ENCODE measurements at regions not wholly inside any gene's neighbourhood (a gene's known extent, or its start where the extent isn't known, plus 50 kb on each side); places are given as distances from the start of the nearest gene placed in this dataset.
"Not testable (repeated sequence)": the region's sequence is repeated elsewhere in the genome, so short reads cannot be mapped to it uniquely, and the experiment has no call there.

DNA sequence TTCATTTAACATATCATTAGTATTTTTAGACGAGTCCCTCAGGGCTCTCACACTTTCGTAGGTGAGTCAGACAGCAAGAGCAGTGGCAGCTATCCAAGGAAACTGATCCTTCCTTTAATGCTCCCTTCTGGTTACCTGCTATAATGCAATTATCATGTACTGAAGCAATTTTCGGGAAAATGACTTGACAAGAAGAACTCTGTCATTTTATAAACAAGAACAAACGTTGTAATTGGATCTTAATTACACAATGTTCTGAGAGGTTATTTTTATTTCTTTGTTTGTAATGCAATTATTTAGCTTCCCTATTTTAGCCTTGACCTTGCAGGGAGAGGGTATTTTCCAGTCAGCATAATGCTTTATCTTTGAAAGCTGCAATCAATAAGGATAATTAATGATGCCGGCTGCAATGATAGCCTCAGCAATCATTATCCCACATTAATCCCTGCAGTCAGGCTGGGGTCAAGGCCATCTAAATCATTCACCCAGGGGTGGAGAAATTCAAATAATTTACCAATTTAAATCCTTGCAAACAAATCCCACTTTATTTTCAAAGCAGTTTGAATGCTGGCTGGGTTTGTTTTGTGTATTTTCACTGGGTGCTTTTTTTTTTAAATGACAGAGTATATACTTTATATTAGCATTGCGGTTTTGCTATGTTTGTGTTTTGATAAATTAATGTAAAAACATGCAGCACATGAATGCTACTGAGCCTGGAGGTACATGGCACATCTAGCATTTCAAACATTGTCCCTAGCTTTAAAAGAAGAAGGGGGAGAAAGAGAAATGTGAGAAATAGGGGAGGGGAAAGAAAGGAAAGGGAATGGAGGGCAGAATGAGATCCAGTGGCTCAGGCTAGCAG lies 249.9 kb downstream of the SHOX2 start:
- no peak for DNase-seq

DNA sequence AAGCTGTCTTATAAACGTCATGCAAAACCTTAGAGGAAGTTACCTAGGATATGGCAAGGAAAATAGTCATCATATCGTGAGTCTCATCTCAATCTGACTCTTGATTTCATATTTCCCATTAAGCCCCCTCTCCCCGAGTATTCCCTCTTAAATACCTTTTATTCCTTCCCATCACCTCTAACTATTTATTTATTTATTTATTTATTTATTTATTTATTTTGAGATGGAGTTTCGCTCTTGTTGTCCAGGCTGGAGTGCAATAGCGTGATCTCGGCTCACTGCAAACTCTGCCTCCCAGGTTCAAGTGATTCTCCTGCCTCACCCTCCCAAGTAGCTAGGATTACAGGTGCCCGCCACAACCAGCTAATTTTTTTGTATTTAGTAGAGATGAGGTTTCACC lies 260.4 kb downstream of the SHOX2 start:
- DNase-seq: not testable (repeated sequence)

DNA sequence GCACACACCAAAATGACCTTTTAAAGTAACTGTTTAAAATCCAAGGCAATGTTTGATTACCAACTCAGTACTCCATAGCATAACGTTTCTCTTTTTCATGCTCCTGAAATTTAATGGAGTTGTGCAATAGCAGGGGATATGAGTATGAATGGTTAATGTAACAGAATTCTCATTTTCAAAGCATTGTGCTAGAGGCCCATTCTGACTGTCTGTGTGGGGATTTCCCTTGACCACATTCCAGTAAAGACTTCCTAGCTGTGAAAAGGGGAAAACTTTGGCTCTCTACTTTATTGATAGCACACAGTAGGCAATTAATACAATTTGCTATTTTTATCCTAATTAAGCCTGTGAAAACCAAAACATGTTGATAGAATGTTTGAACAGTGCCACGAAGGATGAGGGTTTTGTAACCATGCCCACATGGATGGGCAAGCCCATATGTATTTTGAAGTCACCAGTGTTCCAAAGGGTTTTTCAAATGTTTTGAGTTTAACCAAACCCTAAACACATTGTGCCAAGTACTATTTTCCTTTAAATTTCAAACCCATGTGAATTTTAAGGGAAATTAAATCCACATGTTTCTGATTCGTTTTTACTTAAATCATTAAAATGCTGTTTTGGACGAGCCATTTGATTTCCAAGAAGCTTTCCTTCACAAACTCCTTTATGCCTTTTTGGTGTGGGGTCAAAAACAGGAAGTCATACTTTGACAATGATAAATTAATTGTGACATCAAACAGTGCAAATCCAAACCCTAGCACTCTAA lies 261.2 kb downstream of the SHOX2 start:
- DNase-seq: no peak

DNA sequence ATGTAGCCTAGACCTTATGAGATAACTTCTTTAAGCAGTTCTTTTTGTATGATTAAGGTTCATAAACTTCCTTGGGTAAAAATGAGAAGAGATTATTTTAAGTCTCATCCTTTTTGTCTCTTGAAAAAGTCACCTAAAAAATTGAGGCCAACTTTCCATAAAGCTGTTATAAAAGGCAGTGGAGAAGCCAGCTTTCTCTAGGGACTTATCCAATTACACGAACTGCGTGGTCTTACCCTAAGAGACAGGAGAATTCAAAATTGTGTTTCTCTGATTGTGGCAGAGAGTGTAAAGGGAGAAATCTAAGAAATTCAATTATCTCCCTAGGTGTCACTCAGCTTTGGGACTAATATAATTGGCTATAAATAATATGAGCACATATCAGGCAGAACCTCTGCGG lies 262.0 kb downstream of the SHOX2 start:
- no peak for DNase-seq

DNA sequence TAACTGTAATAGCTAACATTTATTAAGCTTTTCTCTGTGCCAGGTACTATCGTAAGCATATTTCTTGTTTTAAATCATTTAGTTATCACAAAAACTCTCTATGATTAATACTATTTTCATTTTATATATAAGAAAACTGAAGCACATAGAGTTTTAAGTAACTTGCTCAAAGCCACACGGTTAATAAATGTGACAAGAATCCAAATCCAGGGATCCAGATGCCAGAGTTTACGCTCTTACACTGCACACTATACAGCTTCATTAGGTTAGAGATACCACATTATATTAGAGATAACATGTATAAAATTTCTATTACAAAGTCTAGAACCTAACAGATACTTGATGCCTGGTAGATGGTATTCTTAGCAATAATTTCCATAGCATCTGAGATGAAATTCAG lies 265.2 kb downstream of the SHOX2 start:
- DNase-seq: no peak

DNA sequence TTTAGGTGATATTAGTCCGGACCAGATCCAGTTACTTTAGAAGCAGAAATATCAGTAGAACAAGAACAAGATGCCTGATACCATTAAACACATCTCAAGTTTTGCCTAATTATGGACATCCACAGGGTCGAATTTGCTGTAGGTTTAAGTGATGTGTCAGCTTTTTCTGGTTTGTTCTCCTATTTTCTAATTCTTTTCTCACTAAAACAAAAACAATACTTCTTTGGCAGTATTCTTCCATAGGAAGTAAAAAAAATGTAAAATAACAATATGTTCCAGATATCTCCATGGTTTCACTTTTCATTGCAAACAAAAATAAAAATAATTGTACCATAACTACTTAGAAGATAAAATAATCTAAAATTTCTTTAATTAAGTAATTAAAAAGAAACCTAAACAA lies 265.7 kb downstream of the SHOX2 start:
- no peak for DNase-seq

DNA sequence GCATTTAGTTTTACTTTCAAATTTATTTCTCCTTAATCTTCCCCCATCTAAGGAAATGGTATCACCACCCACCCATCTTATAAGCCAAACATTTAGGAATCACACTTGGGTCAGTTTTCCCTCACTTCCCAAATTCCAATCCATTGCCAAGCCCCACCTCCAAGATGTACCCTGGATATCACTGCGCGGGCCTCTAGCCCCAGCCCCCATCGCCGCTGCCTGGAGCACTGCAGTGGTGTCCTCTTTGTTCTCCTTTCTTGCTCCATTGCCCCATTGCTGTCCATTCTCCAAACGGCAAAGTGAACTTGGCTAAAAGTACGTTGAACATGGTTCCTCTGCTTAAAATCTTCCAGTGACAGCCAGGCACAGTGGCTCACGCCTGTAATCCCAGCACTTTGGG lies 267.8 kb downstream of the SHOX2 start:
- DNase-seq: no peak

DNA sequence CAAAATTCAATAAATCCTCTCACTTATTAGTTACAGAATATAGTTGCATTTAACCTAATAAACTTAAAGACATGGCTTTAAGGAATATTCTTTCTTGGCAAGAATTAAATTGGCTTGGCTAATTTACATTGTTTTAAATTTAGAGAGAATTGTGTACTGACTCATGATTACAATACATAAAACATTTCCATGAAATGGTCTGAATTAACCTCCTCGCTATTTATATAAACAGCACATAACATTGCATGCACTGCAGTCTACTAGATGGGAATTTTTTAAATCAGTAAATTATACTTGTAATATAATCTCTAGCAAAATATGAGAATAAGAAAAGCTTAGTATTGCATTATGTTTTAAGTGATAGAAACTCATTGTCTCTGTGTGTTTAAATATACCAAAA lies 268.9 kb downstream of the SHOX2 start:
- DNase-seq: no peak

DNA sequence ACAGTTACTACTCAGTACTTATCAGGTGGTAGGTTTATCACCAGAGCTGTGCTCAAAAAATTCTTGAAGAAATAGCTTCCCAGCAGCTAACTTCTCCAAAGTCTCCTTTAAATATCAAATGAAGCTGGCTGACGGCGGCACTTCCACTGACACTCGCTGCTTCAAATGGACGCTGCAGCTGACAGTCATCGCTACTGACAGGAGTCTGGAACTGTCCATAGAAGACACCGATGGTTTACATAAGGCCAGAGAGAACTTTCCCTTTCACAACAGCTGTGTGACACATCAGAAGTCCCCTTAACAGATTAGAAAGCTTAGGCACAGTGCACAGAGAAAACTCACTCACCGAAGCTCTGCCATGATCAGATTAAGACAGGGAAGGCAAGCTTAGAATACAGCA lies 270.2 kb downstream of the SHOX2 start:
- DNase-seq: no peak

DNA sequence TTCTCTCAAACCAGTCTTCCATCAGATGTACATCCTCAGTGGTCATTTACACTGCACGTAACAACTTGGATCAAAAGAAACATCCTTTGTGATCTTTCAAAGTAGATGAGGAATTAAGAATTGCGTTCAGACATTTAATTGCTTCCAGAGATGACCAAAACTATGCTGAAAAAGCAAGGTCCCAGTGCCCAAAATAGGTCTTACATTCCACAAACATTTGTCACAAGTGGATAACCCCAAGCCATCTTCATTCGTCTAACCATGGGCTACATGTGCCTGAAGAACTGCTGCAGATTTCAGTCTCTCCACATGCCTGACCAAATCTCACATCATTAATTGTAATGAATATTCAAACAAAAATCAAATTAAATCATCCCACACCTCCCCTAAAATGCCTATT lies 273.6 kb downstream of the SHOX2 start:
- DNase-seq: no peak

DNA sequence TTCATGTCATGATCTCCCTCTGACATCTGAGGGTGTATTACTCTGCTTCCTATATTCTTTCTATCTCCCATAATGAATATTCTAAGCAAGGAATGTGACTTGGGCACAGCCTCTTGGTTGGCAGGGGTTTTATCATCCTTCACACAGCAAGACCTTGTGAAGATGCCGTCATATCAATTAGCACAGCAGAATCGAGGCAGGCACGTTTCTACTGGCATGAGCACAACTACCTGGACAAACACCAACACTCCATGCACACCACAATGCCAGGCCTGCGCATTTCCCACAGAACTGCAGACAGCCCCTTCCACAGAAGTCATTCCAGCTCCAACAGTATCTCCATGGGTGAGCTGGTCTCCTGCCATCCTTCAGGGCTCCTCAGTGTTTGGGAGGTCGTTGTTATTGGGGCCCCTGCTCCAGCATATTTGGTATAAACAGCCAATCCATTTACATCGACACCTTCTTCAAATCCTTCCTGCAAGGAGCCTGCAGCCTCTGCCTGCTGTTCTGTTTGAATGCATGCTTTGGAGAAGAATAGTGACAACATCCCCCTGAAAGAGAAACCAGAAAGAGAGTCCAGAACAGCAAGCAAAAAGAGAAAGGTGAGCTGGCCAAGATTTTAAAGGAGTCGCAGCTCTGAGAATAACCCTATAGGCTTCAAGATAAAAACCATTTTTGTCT lies 275.5 kb downstream of the SHOX2 start:
- no peak for DNase-seq

DNA sequence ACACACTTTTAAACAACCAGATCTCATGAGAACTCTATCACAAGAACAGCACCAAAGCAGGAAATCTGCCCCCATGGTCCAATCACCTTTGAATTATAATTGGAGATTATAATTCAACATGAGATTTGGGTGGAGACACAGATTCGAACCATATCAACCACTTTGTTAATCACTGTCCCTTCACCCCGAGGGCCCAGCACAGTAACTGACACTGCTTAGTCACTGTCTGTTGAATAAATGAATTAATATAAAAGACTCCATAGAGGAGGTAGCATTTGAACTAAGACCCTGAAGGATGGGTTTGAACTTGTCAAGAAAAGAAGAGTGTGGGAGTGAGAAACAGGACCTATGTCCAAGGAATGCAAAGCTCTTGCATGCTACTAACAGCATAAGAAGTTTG lies 276.4 kb downstream of the SHOX2 start:
- no peak for DNase-seq

DNA sequence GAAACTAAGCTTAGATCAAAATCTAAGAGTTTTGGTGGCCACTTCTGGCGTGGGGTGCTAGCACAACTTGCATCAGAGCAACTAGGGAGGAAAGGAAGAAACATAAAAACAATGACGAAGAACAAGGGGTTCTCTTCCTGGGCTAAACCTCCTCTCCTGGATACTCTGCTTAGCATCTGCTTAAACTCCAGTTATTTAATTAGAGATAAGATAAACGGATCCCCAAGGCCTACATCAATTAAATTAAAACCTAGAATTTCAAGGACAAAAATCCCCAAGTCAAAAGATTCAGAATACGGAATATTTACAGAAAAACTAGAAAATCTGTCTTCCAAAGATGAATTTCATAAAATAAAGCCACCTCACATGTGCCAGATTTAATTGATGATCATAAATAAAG lies 281.9 kb downstream of the SHOX2 start:
- no peak for DNase-seq

DNA sequence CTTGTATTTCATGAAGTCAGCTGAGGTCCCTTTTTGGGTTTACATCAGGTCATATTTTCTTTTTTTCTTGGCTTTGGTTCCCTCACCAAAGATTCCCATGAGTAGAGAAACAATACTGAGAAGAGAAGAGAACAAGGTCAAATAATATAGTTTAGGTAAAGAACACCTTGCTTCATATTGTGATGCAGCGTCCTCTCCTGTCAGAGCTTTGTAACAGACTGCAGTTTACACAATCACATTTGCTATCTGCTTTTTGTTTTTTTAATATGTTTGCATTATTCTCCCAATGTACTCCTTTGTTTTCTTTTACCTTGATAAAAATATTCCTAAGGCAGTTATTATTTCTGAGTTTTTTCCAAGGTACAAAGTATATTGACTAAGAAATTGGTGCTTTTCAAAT lies 283.2 kb downstream of the SHOX2 start:
- DNase-seq: no peak

DNA sequence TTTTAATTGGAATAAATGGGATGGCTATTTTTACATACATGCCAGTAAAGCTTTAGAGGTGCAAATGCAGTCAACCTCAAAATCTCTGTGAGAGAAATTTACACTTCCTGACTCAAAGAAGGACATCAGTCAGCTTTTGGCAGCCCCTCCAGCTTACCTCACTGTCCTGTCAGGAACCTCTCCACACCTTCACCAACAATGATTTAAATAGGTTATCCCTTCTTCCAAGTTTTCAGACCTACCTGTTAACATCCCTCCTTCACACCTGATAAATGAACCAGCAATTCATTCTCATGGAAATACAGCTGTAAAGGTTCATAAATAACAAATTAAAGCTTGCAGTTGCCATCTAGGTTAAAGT lies 286.1 kb downstream of the SHOX2 start:
- DNase-seq: no peak

DNA sequence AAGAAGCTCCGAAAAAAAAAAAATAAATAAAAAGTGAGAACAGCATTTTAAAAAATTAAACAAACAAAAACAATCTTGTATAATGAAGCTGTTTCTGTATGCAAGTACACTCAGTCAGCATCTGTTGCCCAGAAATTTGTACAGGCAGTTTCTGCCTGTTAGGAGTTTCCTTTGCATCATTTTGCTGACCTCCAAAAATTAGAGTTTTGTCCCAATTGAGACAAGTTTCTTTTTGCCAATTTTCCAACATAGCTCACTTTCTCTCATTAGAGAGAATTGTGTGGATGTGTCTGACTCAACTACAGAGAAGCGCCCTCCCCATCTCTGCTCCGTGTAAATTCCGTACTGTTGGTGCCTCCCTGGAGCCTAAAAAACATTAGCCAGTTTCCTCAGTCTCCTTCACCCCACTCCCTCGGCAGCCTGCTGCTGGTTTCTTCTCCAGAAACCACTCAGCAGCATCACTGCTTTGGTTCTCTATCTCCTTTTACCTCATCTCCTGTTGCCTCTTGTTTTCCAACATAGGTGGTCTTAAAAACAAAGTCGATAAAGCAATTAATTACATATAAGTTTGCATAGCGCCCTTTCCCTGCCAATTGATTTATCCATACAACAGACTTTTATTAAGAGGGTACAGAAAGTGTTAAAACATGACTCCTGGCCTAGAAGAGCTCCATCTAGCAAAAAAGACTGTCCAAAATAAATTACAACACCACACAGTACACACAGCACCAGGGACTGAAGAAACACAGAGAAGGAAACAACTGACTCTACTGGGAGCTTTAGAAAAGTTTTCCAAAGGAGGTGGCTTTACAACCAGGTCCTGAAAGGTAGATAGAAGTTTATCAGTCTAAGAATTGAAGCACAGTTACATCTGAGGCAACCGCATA lies 286.7 kb downstream of the SHOX2 start:
- DNase-seq: no peak

DNA sequence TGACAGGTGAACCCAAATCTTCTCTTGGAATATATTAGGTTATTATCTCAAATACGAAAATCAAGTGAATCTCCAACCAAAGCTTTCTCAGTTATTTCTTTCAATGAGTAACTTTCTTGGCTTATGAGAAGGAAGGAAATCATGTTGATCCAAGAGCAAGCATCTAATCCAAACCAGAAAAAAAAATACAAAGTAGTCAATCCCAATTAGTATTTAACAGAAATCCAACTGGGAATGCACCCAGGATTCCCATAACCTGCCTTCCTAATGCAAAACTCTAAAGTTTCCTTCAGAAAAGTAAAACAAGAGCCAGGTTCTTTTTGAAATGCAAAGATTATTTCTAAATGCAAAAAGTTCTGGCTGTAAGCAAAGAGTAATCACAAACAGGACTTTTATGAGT lies 289.3 kb downstream of the SHOX2 start:
- no peak for DNase-seq

DNA sequence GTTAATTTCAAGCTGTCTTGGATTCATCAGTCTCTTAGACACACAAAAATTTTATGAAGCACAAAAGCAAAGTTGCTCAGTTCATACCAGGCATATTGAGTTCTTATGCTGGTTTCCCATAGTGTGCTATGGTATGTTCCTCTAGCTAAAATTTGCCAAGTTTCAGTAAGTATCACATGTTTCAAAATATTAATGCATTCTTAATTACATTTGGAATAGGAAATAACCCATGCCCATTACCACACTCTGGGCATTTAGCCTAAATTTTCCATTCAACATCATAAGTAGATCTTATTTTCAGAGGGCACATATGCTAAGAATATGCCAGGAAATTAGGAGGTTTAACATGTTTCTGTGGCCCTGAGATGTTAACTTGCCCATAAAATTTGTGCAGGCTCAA lies 289.9 kb downstream of the SHOX2 start:
- DNase-seq: no peak

DNA sequence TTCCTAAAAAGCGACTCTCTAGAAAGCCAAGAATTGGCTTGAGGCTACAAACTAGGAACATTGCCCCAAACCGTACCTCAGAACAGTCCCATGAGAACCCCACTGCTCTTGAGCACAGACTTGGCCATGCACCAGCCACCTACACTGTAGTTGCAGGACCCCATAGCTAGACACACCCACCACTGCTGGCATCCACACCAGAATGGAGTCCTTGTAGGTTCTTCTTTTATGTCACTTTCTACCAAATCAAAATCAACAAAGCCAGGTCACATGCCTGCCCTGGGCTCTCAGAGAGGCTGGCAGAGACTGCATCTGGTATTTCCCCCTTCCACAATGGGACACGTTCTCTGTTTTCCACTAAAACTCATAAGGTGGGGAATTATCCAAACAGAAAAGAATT lies 290.5 kb downstream of the SHOX2 start:
- no peak for DNase-seq

DNA sequence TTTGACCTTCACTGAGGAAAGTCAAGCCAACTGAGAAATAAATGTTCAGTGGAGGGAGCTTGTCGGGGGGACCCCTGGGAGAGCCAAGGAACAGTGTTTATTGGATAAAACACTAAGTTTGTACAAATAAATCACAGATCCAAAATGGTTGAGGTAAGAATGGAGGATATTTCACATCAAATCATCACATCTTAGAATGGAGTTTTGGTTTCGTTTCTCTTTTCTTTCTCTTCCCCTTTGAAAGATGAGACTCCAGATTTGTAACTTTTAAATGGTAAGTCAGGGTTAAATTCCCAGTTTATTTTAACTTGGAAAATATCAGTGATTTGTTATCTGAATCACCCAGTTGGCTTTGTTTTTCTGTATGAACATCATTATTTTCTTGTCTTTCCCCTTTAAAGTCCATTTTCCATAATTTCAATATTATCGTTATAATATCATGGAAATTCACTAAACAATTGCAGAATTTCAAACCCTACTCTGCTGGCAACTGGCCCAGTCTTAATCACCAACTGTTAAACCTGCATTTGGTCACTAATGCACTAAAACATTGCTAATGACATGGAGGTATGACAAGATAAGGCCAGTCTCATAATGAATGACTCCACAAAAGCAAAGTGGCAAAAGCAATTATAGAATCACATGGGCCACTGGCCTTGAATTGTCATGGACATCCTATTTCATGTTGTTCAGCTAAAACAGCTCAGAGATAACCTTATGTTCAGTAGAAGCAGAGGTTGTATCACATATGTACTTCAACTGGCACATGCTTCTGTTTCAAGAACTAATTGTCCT lies 295.1 kb downstream of the SHOX2 start:
- DNase-seq: no peak

DNA sequence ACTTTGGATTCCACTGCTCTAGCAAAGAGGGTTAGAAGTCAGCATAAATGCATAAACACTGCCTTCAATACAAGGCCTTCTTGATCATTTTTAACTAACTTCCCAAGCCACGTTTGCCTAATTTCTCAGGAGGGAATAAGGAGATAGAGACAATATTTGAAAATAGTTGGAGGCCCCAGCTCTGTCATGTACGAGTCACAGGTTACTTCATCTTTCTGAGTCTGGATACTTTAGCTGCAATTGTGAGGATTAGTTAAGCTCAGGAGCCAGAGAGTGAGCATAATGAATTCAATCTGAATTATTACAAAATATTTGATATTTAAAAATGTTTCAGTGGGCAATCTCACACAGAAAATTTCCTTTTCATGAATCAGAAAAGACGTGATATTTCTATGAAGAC lies 298.9 kb downstream of the SHOX2 start:
- no peak for DNase-seq

DNA sequence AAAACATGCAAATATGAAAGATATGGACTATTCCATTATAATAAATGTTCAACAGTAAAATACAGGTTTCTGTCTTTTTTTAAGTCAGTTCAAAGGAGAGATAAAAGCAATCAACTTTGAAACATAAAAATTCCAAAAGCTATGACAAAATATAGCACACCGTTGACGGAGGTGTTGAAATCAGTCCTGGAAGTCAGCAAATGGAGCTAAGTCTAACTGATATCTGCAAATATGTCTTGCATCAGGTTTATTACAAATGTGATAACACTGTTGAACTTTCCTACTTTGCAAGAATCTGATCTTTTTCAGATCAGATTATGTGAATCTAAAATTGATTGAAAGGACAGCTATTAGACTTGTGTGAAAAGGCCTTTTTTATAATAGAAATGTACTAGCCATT lies 300.7 kb downstream of the SHOX2 start:
- DNase-seq: no peak

Measured in CD4-positive, alpha-beta T cell treated with Interleukin-17A for 4 hours (primary cell).